Skin epidermis (tissue), 12 donors: ENCODE measurements at regions not wholly inside any gene's neighbourhood (a gene's known extent, or its start where the extent isn't known, plus 50 kb on each side); places are given as distances from the start of the nearest gene placed in this dataset.

Source experiments
- H3K27ac ChIP-seq, 21 experiments: fragments of 200-600 bp; sonication (generic) in 11 of 21; one replicate each; pipeline ENCODE4 v1.5.0; 2020; ENCODE audit warnings: mild to moderate bottlenecking in 3 of 21, inconsistent platforms in 2 of 21, moderate library complexity in 2 of 21
- H3K4me3 ChIP-seq, 7 experiments: fragments of 200-600 bp; sonication (generic) in 2 of 7; one replicate each; pipeline ENCODE4 v1.5.0; 2020; ENCODE audit warnings: inconsistent platforms in 2 of 7, mild to moderate bottlenecking in 2 of 7, moderate library complexity in 1 of 7

DNA sequence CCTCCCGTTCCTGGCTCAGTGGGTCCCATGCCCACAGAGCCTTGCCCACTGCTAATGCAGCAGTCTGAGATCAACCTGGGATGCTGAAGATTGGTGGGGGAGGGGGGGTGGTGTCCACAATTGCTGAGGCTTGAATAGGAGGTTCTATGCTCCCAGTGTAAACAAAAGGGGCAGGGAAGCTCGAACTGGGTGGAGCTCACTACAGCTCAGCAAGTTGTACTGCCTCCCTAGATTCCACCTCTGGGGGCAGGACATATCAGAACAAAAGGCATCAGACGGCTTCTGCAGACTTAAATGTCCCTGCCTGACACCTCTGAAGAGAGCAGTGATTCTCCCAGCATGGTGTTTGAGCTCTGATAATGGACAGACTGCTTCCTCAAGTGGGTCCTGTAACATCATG is 885.6 kb upstream of the COX7C start:
- Histone ChIP-seq H3K4me3 (no peak overlapping the region), H3K27ac (no peak overlapping the region)

DNA sequence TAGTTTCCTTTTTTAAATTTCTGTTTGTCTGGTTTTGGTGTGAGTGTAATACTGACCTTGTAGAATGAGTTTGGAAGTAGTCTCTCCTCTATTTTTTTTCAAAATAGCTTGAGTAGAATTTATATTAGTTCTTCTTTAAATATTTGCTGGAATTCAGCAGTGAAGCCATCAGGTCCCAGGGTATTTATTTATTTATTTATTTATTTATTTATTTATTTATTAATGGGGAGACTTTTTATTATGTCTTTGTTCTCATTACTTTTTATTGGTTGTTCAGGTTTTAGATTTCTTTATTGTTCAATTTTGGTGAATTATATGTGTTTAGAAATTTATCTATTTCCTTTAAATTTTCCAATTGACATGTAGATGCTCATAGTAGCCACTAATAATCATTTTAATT is 875.8 kb upstream of the COX7C start:
- H3K27ac ChIP-seq = no peak overlapping the region
- no peak overlapping the region for H3K4me3 ChIP-seq

DNA sequence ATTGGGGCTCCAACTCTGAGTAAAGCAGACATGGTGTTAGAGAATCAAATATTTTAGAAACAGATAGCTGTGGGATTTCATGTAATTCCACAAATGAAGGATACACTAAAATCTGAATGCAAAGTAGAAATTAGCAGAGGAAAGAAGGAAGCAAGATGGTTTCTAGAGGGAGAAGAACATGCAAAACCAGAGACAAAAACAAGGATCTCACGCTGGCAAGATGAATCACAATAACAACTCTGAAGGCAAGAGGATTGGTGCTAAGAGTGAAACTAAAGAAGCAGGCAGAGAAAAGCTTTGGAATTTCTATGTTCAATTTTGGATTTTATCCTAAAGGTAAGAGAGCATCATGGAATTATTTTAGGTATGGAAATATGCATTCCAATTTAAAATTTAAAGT is 857.2 kb upstream of the COX7C start:
- no peak overlapping the region for H3K27ac ChIP-seq
- H3K4me3 ChIP-seq = no peak overlapping the region

DNA sequence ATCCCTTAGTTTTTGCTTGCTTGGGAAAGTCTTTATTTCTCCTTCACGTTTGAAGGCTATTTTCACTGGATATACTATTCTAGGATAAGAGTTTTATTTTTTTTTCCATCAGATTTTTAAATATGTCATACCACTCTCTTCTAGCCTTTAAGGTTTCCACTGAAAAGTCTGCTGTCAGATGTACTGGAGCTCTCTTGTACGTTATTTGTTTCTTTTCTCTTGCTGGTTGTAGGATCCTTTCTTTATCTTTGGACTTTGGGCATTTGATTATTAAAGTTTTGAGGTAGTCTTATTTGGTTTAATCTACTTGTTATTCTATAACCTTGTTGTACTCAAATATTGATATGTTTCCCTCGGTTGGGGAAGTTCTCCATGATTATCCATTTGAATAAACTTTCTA is 848.4 kb upstream of the COX7C start:
- H3K27ac ChIP-seq = no peak overlapping the region
- H3K4me3 ChIP-seq = no peak overlapping the region

DNA sequence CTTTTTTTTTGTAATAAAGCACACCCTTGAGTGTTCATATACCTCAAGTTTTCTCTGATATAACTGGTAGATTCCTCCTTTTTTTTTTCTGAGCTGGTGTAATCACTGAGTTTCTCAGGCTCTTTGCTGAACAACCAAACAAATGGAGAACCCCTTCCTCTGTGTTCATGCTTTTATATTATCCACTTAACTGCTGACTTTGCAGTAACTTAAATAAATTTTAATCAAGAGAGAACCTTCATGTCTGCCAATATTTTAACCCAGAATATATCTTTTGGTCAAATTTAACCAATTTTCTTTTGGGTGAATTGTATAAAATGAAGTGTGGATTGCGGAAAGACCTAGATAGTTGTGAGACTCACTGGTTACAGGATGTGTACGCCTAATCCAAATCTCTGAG is 833.0 kb upstream of the COX7C start:
- Histone ChIP-seq H3K4me3 (no peak overlapping the region), H3K27ac (no peak overlapping the region)

DNA sequence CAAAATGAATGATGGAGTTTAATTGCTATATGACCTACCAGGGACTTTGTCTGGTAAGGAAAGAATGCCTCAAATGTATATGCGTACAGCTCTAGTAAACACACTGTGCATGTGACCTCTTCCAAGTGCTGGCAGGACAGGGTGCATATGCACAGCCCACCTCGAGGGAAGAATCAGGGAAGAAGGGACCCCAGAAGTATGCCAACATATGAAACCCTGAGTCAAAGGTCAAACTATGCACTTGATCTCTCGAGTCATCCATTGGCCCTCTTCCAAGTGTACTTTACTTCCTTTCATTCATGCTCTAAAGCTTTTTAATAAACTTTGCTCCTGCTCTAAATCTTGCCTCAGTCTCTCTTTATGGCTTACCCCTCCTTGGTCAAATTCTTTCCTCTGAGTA is 804.6 kb upstream of the COX7C start:
- H3K4me3 ChIP-seq = no peak overlapping the region
- H3K27ac ChIP-seq = no peak overlapping the region

DNA sequence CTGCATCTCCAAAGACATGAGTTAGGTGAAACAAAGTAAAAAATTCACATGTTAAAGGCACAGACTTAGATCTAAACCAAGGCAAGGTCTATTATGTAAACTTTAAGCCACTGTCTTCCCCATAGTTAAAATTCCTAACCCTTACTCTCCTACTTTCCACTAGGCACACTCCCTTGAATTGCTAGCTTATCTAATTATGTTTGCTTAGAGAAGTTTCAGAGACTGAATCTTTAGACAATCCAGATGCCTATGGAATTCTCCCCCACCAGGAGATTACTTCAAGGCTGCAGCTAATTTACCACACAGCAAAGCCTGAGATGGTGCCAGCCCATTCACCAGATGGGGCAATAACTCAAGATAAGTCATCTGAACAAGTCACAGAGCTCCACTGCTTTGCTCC is 803.1 kb upstream of the COX7C start:
- H3K4me3 ChIP-seq = no peak overlapping the region

DNA sequence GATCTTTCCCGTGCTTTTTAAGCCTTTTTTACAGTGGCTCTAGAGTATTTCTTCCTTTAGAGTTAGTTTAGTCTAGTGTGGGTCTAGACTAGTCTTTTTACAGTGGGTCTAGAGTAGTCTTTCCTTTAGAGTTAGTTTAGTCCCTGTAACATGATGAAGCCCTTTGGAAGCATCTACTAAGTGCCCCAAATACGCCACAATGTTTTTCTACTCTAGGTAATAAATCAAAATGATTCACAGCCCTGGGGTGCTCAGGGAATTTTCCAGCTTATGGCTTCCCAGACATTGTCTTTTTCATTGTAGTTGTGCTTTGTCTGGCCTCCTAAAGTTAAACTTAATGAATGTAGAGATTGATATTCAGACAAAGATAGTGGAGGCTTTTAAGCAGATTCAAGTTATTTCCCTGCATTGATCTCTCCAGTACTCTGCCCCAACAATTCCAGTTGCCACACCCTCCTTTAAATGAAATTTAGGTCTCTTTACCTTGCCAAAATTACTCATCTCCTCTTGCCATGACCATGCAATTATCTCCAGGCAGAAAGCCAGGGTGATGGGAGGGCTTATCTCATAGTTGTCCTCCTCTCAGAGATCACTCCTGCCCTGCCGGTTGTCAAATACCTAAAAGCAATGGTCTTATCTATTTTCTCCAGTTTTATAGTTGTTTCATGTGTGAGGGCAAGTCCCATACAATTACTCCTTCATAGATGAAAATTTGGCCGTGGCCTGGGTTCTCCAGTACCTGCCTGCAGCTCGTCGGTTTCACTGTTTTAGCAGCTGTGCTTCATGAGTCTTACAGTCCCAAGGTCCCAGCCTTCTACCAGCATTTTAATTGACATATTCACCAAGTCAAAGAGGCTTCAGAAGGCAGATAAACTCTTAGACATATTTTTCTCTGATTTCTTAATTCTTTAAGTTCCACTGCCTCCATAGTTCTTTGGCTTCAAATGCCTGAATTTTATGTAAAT is 794.0 kb upstream of the COX7C start:
- H3K4me3 ChIP-seq = no peak overlapping the region
- H3K27ac ChIP-seq = no peak overlapping the region

More for the DNA sequence above, 803.1 kb upstream of the COX7C start:
- H3K27ac ChIP-seq = no peak overlapping the region

DNA sequence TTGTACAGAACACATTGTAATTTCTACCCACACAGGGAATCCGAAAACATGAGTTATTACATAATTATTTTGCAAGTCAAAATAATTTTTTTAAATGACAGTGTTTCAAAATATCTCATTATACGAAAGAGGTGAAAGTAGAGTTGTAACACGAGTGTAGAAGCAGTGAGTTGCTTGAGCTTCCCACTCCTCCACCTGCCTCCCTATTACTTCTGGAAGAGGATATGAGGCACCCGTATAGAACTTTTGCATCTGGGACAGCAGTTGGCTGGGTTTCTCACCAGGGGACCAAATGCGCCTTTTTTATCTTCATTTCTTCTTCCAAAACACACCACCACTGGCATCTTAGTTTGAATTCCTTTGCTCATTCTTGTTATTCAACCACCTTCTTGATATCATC is 779.0 kb upstream of the COX7C start:
- no peak overlapping the region for H3K4me3 ChIP-seq
- H3K27ac ChIP-seq = no peak overlapping the region

DNA sequence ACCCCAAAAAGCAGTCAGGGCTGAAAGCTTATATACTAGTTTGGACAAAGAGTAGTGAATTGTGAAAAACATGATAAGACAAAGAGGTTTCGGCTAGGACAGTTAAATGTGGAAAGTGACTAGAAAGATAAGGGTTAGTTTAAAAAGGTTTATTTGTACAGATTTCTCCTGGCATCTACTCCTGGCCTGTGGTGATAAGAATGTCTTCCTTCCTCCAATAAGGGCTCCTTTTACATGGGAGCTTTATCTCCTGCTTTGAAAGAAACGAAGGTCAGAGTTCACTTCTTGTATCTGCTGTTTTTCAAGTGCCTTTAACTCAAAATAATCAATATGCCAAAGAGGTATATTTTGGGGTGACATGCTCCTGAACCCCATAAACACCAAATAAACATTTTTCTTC is 776.1 kb upstream of the COX7C start:
- Histone ChIP-seq H3K27ac (no peak overlapping the region), H3K4me3 (no peak overlapping the region)

DNA sequence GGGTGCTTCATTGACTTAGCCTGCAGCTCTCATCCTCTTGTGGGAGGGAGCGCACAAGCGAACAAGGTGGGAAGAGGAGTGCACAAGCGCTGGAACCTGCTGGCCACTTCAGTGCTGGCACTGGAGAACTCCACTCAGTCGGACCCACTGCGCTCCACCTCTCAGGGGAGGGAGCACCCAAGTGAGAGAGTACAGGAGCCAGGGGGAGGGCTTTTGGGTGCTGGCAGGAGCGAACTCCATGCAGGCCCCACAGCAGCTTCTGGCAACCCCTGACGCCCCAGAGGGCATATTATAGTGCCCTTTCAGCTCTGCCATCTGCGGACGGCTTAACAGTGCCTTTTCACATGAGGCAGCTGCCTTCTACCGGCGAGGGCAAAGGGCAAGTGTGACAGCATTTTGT is 774.2 kb upstream of the COX7C start:
- Histone ChIP-seq H3K4me3 (no peak overlapping the region), H3K27ac (no peak overlapping the region)

DNA sequence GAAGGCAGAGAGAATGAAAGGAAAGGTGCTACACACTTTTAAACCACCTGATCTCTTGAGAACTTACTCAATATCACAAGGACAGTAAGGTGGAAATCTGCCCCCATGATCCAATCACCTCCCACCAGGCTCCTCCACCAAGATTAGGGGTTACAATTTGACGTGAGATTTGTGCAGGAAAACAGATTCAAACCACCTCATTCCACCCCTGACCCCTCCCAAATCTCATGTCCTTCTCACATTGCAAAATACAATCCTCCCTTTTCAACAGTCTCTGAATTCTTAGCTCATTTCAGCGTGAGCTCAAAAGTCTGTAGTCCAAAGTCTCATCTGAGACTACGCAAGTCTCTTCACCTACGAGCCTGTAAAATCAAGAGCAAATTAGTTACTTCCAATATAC is 768.3 kb upstream of the COX7C start:
- no peak overlapping the region for H3K27ac ChIP-seq
- H3K4me3 ChIP-seq = no peak overlapping the region

DNA sequence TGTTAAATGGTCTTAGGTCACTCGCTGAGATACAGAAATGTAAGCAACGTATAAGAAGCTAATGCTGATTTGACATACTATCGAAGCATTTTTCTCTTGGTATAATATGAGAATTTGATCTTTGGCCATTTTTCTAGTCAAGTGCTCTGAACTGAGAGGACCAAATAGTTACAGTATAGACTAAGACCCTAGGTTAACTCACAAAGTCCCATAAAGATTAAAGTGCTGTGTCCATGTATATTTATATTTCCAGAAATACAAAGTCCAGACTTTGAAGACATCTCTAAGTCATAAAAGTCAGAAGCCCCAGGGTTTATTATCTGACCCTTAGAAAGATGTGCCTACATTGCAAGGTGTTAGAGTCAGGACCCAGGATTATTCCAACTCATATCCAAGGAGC is 752.4 kb upstream of the COX7C start:
- no peak overlapping the region for H3K27ac ChIP-seq
- no peak overlapping the region for H3K4me3 ChIP-seq

DNA sequence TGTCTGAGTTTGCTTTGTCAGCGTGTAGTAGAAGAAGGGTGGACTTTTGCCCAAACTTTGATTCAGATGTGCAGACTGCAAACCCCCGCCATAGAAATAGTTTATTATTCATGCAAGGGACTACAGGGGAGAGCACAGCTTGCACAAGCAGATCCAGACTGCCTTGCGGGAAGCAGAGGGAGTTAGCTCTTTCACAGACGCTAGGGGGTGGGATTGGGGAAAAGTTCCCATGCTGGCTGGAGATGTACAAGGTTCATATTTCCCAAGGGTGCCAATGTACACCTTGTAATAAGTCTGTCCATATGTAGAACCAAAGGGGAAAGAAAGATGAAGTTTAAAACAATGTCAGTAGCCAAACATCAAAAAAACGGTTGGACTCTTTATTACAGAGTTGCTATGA is 749.7 kb upstream of the COX7C start:
- H3K4me3 ChIP-seq = no peak overlapping the region
- H3K27ac ChIP-seq = no peak overlapping the region

DNA sequence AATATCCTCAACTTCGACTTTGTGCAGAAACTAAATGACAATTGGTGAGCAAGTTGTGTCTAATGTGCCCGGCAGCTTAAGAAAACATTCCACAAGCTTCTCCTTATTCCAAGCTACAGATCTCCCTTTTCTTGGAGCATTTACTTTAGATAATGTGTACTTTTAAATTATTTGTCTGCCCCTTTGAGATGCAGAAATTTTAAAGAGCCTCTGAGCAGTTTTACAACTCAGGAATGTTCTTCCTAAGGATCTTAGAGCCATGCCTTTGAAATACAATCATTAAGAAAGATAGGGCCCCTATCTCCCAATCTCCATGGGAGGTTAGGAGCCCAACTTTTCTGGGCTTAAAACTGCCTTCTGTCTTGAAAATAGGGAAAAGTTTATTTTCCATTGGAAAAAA is 723.7 kb upstream of the COX7C start:
- Histone ChIP-seq H3K4me3 (no peak overlapping the region), H3K27ac (no peak overlapping the region)

DNA sequence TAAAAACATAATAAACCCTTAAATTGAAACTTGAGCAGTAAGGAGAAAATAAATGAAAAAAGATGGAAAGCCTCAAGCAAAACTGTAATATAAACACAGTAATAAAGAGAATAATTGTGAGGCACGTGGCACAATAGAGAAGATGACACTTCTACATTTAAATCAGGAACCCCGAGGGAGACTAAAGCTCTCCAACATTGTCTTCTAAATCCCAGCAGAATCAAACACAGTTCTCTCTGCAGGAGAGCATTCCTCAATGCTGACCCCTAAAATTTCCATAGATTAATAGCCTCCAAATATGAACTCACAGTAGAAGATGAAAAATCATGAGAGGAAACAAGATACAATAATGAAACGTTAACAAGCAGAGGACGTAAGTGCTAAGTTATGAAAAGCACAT is 721.2 kb upstream of the COX7C start:
- H3K4me3 ChIP-seq = no peak overlapping the region
- H3K27ac ChIP-seq = no peak overlapping the region

DNA sequence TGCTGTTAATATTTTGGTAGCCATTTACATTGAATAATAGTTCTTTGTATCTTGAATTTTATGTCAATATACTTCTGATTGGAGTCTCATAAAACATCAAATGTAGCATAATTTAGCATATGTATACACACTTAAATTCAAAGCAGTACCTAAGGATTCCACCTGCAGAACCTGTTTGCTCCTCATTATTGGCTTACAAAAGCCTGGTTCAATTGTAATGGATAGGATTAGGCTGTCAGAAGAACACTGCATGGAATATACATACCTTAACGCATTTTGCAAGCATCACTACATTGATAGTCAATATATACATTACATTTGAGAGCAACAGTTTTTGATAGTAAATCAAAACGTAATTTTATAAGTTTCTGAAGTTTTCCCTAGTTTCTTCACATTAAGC is 711.3 kb upstream of the COX7C start:
- no peak overlapping the region for H3K27ac ChIP-seq
- H3K4me3 ChIP-seq = no peak overlapping the region

DNA sequence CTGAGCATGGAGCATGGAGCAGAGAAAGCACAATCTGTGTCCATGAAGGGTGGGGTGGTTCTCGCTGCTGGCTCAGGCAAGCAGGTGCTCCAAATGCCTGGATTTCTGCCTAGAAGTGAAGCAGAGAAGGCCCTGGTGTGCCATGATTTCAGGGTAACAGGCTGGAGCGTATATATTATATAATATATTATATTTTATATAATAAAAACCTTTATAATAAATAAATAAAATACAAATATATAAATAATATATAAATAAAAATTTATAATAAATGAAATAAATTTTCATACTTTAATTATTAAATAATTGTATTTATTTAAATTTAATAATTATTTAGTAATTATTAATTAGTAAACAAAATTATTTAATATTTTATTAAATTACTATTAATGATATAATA is 707.4 kb upstream of the COX7C start:
- no peak overlapping the region for H3K27ac ChIP-seq
- H3K4me3 ChIP-seq = no peak overlapping the region

DNA sequence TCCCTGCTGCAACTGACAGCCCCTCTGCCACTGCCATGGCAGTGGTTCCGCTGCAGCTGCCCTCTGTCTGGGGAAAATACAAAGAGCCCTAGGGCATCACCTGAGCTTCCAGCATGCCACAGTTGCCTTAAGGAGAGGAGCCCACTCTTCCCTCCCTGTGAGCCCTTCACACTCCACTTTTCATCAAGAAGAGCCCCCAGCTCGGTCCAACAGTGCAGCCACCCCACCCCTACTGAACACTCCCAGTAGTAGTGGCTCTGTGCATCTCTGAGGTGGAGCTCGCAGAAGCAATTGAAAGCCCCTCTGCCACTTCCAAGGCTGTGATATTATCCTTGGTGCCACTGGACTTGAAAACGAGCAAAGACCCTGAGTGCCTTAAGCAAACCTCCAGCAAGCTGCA is 696.8 kb upstream of the COX7C start:
- Histone ChIP-seq H3K4me3 (no peak overlapping the region), H3K27ac (no peak overlapping the region)

DNA sequence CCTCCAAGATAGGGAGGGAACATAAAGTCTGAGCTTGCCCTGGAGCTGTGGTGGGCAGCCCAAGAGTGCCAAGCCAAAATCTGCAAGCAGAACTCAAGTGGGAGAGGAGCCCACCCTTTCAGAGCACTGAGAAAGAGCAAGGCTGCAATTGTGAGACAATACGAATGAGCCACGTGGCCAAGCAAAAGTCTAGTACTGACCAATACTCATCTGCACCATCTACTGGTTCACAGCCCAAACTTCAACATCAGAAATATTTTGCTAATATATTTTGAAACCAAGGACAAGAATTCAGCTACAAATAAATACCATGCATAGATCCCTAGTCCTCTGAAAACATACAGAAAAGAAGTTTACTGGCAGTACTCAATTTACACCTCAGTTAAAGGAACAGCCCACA is 696.2 kb upstream of the COX7C start:
- no peak overlapping the region for H3K27ac ChIP-seq
- H3K4me3 ChIP-seq = no peak overlapping the region

DNA sequence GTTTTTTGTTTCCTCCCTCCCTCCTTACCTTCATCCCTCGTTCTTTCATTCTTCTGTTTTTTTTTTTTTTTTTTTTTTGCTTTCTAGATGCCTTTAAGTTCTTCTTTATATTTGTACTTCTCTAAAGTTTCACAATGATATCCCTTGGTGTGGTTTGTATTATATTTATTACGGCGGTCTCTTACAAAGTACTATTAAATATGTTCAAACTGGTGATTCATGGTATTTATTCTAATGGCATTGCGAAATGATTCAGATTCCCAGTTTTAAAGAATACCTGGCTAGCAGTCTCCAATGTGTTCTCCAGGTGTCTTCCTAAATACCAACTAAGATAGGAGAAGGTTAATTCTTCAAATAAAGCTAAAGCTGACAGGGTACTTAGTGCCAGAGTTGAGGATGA is 690.1 kb upstream of the COX7C start:
- no peak overlapping the region for H3K4me3 ChIP-seq

DNA sequence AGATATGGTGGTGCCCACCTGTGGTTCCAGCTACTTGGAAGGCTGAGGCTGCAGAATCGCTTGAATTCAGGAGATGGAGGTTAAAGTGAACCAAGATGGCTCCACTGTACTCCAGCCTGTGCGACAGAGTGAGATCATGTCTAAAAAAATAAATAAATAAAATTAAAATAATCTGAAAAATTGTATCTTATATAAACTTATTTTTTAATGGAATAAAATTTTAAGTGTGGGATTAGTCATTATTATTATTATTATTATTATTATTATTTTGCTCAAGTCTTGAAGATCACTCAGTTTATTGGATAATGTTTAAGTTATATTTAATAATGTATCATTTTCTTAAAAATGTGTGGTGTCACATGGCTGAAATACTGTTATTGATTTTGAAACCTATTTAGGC is 688.0 kb upstream of the COX7C start:
- H3K27ac ChIP-seq = no peak overlapping the region
- no peak overlapping the region for H3K4me3 ChIP-seq

More for the DNA sequence above, 690.1 kb upstream of the COX7C start:
- H3K27ac ChIP-seq = no peak overlapping the region
